ENCODE measurements at regions not wholly inside any gene's neighbourhood (a gene's known extent, or its start where the extent isn't known, plus 50 kb on each side); places are given as distances from the start of the nearest gene placed in this dataset.

- no peak for TF ChIP-seq CTCF (conservative IDR thresholded peaks at IDR 0.05; ENCODE audit: low read depth, low read length)
- DNase-seq (ENCODE audit: low read depth) = no peak
- H3K4me3 ChIP-seq (ENCODE audit: low read depth, low read length) = no peak overlapping the region
These were observed 336.9 kb downstream of the CBLN2 start for GRCh38 chr18:72207280-72207679.

GRCh38 chr18:72206814-72207213 is 337.3 kb downstream of the CBLN2 start:
- DNase-seq (ENCODE audit: low read depth) = no peak
- TF ChIP-seq CTCF (conservative IDR thresholded peaks at IDR 0.05; ENCODE audit: low read depth, low read length) = no peak
- H3K4me3 ChIP-seq (ENCODE audit: low read depth, low read length) = no peak overlapping the region

DNA sequence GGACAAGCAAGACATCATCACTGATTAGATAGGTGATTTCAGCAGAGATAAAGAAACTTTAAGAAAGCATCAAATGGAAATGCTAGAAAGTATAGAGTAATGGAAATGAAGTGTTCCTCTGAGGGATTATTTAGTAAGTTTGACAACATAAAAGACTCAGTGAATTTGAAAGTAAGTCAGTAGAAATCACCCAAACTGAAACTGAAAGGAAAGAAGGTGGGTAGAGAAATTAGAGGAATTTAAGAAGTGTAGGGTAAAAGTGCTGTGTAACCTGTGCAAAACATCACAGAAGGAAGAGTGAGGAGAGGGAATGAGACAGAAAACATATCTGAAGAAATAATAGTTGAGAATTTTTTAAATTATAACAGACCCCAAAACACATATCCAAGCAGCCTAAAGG is 343.1 kb downstream of the CBLN2 start:
- H3K4me3 ChIP-seq (ENCODE audit: low read depth, low read length) = no peak overlapping the region
- DNase-seq (ENCODE audit: low read depth) = peak; percentile 1
- no peak for TF ChIP-seq CTCF (conservative IDR thresholded peaks at IDR 0.05; ENCODE audit: low read depth, low read length)

GRCh38 chr18:72197591-72197990 is 346.6 kb downstream of the CBLN2 start:
- no peak overlapping the region for H3K4me3 ChIP-seq (ENCODE audit: low read depth, low read length)
- no peak for DNase-seq (ENCODE audit: low read depth)
- TF ChIP-seq CTCF (conservative IDR thresholded peaks at IDR 0.05; ENCODE audit: low read depth, low read length) = no peak

DNA sequence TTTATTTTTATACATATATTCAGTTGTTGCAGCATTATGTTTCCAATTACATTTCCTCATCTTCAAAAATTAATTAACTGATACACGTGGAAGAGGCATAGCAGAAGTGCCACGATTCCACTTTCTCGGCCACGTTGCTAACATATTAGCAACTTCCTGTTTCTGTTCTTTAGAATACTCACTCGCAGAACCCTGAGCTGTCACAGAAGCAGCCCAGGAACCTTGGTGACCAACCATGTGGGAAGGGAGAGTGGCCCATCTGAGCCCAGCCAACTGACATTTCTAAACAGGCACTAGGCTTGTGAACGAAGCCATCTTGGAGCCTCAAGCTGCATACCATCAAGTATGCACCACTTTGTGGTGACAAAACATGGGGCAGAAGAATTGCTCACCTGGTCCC is 350.1 kb downstream of the CBLN2 start:
- no peak for DNase-seq (ENCODE audit: low read depth)
- H3K4me3 ChIP-seq (ENCODE audit: low read depth, low read length) = no peak overlapping the region
- TF ChIP-seq CTCF (conservative IDR thresholded peaks at IDR 0.05; ENCODE audit: low read depth, low read length) = no peak

- no peak for TF ChIP-seq CTCF (conservative IDR thresholded peaks at IDR 0.05; ENCODE audit: low read depth, low read length)
- H3K4me3 ChIP-seq (ENCODE audit: low read depth, low read length) = no peak overlapping the region
- DNase-seq (ENCODE audit: low read depth) = no peak
These were observed 356.2 kb downstream of the CBLN2 start for GRCh38 chr18:72187956-72188355.

GRCh38 chr18:72181241-72181764 is 362.8 kb downstream of the CBLN2 start:
- no peak for TF ChIP-seq CTCF (conservative IDR thresholded peaks at IDR 0.05; ENCODE audit: low read depth, low read length)
- no peak overlapping the region for H3K4me3 ChIP-seq (ENCODE audit: low read depth, low read length)
- DNase-seq (ENCODE audit: low read depth) = no peak

Data from choroid plexus epithelial cell (primary cell).